Astrocyte of the spinal cord (primary cell): ENCODE measurements at regions not wholly inside any gene's neighbourhood (a gene's known extent, or its start where the extent isn't known, plus 50 kb on each side); places are given as distances from the start of the nearest gene placed in this dataset.
A peak's percentile ranks its signal among the peaks of the same experiment; 100 is the strongest.

ENCODE experiments used
- DNase-seq: peaks from one replicate; pipeline ENCODE4 v3.0.0; 2011; ENCODE audit warnings: low read depth, low spot score
- H3K4me3 ChIP-seq: 2 replicates; pipeline ENCODE4 v1.5.1; 2011; ENCODE audit warnings: low read depth, mild to moderate bottlenecking, low read length, moderate library complexity
- CTCF ChIP-seq: IDR thresholded peaks from 2 replicates; pipeline ENCODE4 v1.5.1; 2012; ENCODE audit warnings: low read depth, mild to moderate bottlenecking, low read length, inconsistent platforms
- in situ Hi-C: cut with HindIII; loops from 2 replicates; pipeline ENCODE4 v1.10.0; 2017; ENCODE audit warnings: low sequenced_read_pairs

GRCh38 chr13:100879255-100879654, 204.7 kb upstream of the TMTC4 start:
- no peak for TF ChIP-seq CTCF
- in situ Hi-C loops = no loop called here
- no peak for DNase-seq

DNA sequence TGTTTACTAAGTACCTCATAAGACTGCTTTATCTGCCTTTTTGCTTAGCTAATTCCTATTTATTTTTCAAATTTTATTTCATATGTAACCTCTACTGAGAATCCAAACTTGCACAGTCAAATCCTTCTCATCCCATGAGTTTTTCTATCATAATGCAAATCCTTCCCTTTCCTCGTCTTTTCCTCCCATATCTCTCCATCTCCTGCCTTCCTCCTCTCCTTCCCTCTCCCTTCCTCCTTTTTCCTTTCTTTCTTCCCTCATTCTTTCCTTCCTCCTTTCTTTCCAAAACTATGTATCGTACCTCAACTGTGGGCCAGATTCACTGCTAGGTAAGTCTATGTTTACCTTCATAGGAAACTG, 201.4 kb upstream of the TMTC4 start:
- no peak for DNase-seq
- in situ Hi-C loops = no loop called here
- no peak overlapping the region for H3K4me3 ChIP-seq
- no peak for TF ChIP-seq CTCF

More at GRCh38 chr13:100879255-100879654, 204.7 kb upstream of the TMTC4 start:
- H3K4me3 ChIP-seq = no peak overlapping the region

DNA sequence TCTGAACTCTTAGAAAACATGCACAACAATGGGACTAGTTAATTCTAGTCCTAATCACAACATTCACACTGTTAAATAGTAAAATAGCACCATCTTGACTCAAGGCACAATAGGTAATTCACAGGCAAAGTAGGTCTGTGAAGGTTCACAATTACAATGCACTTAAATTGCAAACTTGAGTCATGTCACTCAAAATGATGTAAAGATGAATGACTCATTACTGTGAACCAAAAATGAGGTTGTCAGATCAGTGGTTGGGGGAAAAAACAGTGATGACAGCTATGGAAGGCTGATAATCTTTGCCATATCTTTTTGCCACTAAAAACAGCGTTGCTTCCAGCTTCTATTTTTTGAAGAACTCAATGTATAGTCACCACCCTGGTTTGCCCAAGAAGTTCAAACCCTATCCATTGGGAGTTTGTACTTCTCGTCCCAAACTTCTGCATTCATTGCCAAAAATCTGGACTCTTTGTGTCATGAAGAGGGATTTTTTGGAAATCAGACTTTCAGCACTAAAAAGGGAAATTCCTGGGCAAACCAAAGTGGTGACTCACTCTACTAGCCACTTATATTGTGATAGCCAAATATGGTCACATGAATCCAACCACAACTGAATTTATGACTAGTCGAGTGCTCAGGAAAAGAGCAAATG, 200.9 kb upstream of the TMTC4 start:
- in situ Hi-C loops = no loop called here
- peak; percentile 94 for DNase-seq
- no peak overlapping the region for H3K4me3 ChIP-seq
- no peak for TF ChIP-seq CTCF

DNA sequence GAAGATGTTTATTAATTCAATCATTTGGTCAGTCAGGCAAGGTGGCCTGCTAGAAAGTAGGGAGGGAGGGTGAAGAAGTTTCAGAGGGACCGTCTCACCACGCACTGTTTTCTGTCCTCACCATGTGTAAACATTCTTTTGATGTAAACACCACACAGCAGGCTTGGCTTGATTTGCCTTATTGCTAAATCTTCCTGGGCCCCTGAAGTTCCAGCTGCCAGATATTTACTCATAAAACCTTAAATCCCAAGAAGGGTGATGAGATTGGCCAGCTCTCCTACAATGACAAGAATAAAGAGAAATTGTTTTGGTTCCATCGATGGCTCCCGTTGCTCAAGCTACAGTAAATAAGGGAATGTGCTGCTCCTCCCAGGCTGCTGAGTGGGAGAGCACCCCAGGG, 198.2 kb upstream of the TMTC4 start:
- no peak overlapping the region for H3K4me3 ChIP-seq
- TF ChIP-seq CTCF = no peak
- in situ Hi-C loops = no loop called here
- no peak for DNase-seq

- no peak for TF ChIP-seq CTCF
- no peak overlapping the region for H3K4me3 ChIP-seq
- DNase-seq = no peak
- in situ Hi-C loops = no loop called here
Measured at GRCh38 chr13:100870898-100871297, 196.3 kb upstream of the TMTC4 start.

GRCh38 chr13:100860866-100861265, 186.3 kb upstream of the TMTC4 start:
- no peak for TF ChIP-seq CTCF
- in situ Hi-C loops = no loop called here
- no peak for DNase-seq
- H3K4me3 ChIP-seq = no peak overlapping the region

- in situ Hi-C loops = no loop called here
- no peak for DNase-seq
- no peak overlapping the region for H3K4me3 ChIP-seq
- TF ChIP-seq CTCF = no peak
Measured at GRCh38 chr13:100859861-100860260, 185.3 kb upstream of the TMTC4 start.
